ENCODE measurements at regions not wholly inside any gene's neighbourhood (a gene's known extent, or its start where the extent isn't known, plus 50 kb on each side); places are given as distances from the start of the nearest gene placed in this dataset.

GRCh38 chr3:28155631-28156030 lies 85.8 kb upstream of the CMC1 start:
- TF ChIP-seq POLR2A (IDR thresholded peaks at IDR 0.05; ENCODE audit: low read length) (no peak), GATA1 (IDR thresholded peaks at IDR 0.05; ENCODE audit: low read depth, low read length) (no peak)
